ENCODE measurements at regions not wholly inside any gene's neighbourhood (a gene's known extent, or its start where the extent isn't known, plus 50 kb on each side); places are given as distances from the start of the nearest gene placed in this dataset.

DNA sequence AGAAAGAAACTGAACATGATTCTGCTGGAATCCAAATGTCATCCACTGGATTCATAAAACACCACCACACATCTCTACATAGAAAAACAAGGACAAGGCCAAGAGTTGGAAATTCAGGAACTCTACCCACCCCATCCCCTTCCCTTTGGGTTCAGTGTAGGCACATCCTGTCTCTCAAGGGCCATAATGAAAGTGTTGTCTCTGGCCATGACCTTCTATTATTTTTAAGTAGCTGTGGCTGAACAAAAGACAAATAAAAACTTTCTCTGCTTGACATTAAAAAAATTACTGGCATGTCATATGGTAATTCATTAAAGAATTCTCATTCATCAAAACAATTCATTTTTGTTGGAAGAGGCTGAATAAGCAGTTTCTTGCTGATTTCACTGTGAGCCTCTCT is 54.9 kb upstream of the ZBTB18 start:
- TF ChIP-seq, protein P1, sequence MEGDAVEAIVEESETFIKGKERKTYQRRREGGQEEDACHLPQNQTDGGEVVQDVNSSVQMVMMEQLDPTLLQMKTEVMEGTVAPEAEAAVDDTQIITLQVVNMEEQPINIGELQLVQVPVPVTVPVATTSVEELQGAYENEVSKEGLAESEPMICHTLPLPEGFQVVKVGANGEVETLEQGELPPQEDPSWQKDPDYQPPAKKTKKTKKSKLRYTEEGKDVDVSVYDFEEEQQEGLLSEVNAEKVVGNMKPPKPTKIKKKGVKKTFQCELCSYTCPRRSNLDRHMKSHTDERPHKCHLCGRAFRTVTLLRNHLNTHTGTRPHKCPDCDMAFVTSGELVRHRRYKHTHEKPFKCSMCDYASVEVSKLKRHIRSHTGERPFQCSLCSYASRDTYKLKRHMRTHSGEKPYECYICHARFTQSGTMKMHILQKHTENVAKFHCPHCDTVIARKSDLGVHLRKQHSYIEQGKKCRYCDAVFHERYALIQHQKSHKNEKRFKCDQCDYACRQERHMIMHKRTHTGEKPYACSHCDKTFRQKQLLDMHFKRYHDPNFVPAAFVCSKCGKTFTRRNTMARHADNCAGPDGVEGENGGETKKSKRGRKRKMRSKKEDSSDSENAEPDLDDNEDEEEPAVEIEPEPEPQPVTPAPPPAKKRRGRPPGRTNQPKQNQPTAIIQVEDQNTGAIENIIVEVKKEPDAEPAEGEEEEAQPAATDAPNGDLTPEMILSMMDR (IDR thresholded peaks at IDR 0.05) = no peak
- DNase-seq (ENCODE audit: low spot score) (no peak), ATAC-seq (ENCODE audit: low FRiP score) (no peak)

DNA sequence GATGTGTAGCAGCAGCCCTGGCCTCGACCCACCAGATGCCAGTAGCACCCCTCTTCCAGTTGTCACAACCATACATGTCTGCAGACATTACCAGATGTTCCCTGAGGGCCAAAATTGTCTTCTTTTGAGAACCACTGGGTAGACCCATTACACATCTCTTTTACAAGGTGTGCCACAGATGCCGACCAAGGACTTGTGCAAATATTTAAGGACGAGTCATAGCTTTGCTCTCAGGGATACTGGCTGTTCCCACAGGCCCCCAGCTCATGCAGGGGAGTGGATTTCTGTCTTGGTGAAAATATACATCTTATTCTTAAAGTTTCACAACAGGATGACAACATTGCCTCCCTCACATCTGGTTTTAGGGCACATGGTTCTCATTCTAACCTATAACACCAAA is 59.4 kb upstream of the ZBTB18 start:
- DNase-seq (ENCODE audit: low spot score) (no peak), ATAC-seq (ENCODE audit: low FRiP score) (no peak)
- TF ChIP-seq, protein P1 (IDR thresholded peaks at IDR 0.05) = no peak

DNA sequence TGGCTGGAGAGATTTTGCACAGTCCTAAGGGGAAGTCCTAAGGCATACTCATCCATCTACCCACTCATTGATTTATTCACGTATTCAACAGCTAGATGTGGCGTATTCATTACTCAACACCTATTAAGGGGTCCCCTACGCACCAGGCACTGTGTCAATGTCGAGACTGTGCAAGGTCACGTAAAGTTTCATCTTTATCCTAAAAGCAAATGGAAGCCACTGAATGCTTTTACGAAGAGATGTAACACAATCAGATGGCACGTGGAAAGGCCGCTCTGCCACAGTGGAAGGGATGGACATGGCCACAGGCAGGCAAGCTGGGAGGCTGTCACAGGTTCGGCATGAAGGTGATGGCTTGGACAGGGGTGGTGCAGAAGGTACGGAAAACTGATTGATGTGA is 66.3 kb upstream of the ZBTB18 start:
- TF ChIP-seq, protein P1 (IDR thresholded peaks at IDR 0.05) = no peak
- ATAC-seq (ENCODE audit: low FRiP score) = no peak
- no peak for DNase-seq (ENCODE audit: low spot score)

DNA sequence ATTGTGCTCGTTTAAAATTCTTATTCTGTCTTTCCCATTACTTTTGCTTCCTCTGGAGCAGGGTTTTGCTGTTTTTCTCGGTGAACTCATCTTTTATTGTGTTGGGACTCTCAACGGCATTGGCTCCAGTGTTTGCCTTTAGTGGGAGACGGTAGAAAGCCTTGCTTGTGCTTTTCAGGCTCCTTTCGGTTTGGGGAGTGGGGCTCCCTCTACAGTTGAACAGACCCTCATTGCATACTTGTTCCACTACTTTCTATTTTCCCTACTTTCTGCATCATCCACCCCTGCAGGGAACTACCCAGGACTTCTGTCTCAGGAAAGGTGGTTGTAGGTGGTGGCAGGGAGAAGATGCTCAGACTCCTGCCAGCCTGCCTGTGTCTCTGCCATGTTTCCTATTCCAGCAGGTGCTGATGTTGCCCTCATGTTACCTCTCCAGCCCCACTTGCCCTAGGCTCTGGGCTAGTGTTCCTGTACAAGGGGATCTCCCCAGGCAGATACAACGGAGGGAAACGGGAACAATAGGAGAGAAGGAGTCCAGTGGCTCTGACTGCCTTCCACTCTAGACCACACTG is 68.5 kb upstream of the ZBTB18 start:
- DNase-seq (ENCODE audit: low spot score) (no peak), ATAC-seq (ENCODE audit: low FRiP score) (no peak)
- TF ChIP-seq, protein P1 (IDR thresholded peaks at IDR 0.05) = no peak

DNA sequence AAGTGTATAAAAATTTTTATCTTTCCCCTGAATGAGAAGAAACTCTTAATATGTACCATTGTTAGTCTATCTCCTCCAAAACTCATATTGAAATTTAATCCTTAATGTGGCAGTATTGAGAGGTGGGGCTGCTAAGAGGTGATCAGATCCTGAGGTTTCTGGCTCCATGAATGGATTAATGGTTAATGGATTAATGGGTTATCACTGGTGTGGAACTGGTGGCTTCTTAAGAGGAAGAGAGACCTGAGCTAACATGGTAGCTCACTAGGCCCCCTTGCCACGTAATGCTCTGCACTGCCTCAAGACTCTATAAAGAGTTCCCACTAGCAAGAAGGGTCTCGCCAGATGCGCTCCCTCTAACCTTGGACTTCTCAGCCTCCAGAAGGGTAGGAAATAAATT is 70.6 kb upstream of the ZBTB18 start:
- DNase-seq (ENCODE audit: low spot score) (no peak), ATAC-seq (ENCODE audit: low FRiP score) (no peak)
- TF ChIP-seq, protein P1 (IDR thresholded peaks at IDR 0.05) = no peak

DNA sequence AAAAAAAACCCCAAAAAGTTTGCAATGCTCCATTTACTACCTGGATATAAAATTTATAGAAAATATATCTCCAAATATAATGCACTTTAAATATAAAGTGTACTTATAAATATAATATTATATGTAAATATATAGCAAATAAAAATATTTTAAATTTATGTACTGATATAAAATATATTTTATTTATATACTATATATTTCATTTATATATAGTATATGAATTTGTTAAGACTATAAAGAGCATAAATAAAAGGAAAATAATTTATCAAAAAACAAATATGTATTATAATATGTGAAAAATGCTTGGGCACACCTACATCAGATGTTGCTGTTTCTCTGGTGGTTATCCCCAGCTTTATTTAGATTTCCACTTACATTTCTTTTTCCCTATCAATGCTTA is 71.0 kb upstream of the ZBTB18 start:
- DNase-seq (ENCODE audit: low spot score) (no peak), ATAC-seq (ENCODE audit: low FRiP score) (no peak)
- TF ChIP-seq, protein P1 (IDR thresholded peaks at IDR 0.05) = no peak

DNA sequence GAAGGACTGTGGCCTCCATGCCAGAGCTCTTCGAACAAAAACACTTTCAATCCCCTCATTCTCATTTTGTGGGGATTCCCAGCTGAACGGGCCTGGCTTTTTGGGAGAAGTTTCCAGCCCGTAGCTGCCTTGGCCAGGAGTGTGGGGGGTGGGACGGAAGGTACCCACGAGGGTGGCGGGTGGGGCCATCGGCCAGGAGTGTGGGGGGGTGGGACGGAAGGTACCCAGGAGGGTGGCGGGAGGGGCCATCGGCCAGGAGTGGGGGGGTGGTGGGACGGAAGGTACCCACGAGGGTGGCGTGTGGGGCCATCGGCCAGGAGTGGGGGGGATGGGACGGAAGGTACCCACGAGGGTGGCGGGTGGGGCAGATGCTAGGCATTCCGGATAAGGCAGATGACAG is 71.7 kb upstream of the ZBTB18 start:
- no peak for ATAC-seq (ENCODE audit: low FRiP score)
- DNase-seq (ENCODE audit: low spot score) = no peak
- TF ChIP-seq, protein P1 (IDR thresholded peaks at IDR 0.05) = no peak

Data from omental fat pad (tissue), 3 donors.